Uterus (tissue), 2 donors: ENCODE measurements at regions not wholly inside any gene's neighbourhood (a gene's known extent, or its start where the extent isn't known, plus 50 kb on each side); places are given as distances from the start of the nearest gene placed in this dataset.

Experiments used
- CTCF ChIP-seq, 4 experiments: fragments of 200-600 bp in 2 of 4; fragments of 450-650 bp in 2 of 4; sonication (generic) in 2 of 4; IDR thresholded peaks; one replicate each; pipeline ENCODE4 v1.5.1; 2016 to 2019; ENCODE audit warnings: antibody characterized with exemption in 4 of 4, mild to moderate bottlenecking in 2 of 4, moderate library complexity in 1 of 4
- POLR2A ChIP-seq, 2 donors: fragments of 450-650 bp; IDR thresholded peaks; one replicate each; pipeline ENCODE4 v1.6.1; 2016; ENCODE audit warnings: antibody characterized with exemption in 2 of 2, mild to moderate bottlenecking in 1 of 2, moderate library complexity in 1 of 2

DNA sequence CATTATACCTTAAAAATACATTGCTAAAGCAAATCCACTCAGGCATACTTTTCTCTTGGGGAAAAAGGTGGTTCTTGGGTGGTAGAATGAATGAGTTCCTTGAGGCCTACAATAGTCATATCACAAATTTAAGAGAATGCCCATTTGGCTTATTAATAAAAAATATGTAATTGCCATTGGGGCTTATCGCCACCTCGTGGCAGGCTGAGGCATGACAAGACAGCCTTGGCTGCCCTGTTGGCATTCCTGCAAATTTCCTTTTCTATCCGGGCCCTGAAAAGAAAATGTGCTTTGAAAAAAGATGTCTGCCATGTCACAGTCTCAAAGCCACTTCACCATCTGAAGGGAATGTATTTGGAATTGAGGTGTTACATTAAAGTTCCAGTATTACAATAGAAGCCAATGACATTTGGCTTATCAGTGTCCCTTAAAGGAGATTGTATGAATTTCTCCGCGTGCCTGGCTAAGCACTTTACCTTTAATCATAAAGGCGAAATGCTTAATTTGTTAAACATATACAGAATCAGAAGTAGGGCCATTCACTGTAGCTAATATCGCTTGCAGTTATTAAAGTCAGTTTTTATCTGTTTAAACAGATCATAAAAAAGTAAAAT, 188.3 kb upstream of the ZFP64 start:
- TF ChIP-seq POLR2A (IDR thresholded peaks at IDR 0.05), result no peak
- peak; percentile 52 to 63 (median 58) for TF ChIP-seq CTCF (IDR thresholded peaks at IDR 0.05)
